Nephron progenitor cell (in vitro differentiated cells): ENCODE measurements at regions not wholly inside any gene's neighbourhood (a gene's known extent, or its start where the extent isn't known, plus 50 kb on each side); places are given as distances from the start of the nearest gene placed in this dataset.

ENCODE experiments used
- DNase-seq: peaks from one replicate; pipeline ENCODE4 v3.0.0; 2021
- H3K27ac Mint-ChIP-seq: 2 replicates; pipeline ENCODE4 v1.8.0; 2021; ENCODE audit warnings: mild to moderate bottlenecking, moderate library complexity, mixed read lengths
- H3K27me3 Mint-ChIP-seq: 2 replicates; pipeline ENCODE4 v1.8.0; 2021; ENCODE audit warnings: mild to moderate bottlenecking, low read depth, mixed read lengths; ENCODE audit not compliant: poor library complexity
- H3K36me3 Mint-ChIP-seq: 2 replicates; pipeline ENCODE4 v1.8.0; 2021; ENCODE audit warnings: low read depth, mixed read lengths
- H3K4me1 Mint-ChIP-seq: 2 replicates; pipeline ENCODE4 v1.8.0; 2021; ENCODE audit warnings: mixed read lengths
- H3K4me3 Mint-ChIP-seq: 2 replicates; pipeline ENCODE4 v1.8.0; 2021; ENCODE audit warnings: mild to moderate bottlenecking, moderate library complexity, mixed read lengths
- H3K9me3 Mint-ChIP-seq: 2 replicates; pipeline ENCODE4 v1.8.0; 2021; ENCODE audit warnings: mild to moderate bottlenecking, moderate library complexity, mixed read lengths
- CTCF ChIP-seq: fragments of 200-600 bp; sonication (generic); IDR thresholded peaks from 2 replicates; pipeline ENCODE4 v1.5.0; 2021; ENCODE audit warnings: antibody characterized with exemption

- TF ChIP-seq CTCF = no peak
- H3K36me3 Mint-ChIP-seq = no peaks in the 10 kb centered on the region
- no peaks in the 10 kb centered on the region for H3K9me3 Mint-ChIP-seq
Observed at GRCh38 chr6:164188861-164189260, 774.3 kb downstream of the QKI start.

GRCh38 chr6:164185471-164185871 lies 771.0 kb downstream of the QKI start:
- no peak overlapping the region for H3K4me3 Mint-ChIP-seq
- H3K27me3 Mint-ChIP-seq = peaks cover 11% of the 10 kb centered on the region
- H3K4me1 Mint-ChIP-seq = peaks cover 23% of the 10 kb centered on the region
- H3K27ac Mint-ChIP-seq = no peak overlapping the region
- no peaks in the 10 kb centered on the region for H3K36me3 Mint-ChIP-seq
- peak; percentile 9 for DNase-seq
- H3K9me3 Mint-ChIP-seq = no peaks in the 10 kb centered on the region
- no peak for TF ChIP-seq CTCF

More at GRCh38 chr6:164188861-164189260, 774.3 kb downstream of the QKI start:
- Mint-ChIP-seq H3K27me3 (peaks cover 5% of the 10 kb centered on the region), H3K27ac (no peak overlapping the region), H3K4me3 (no peak overlapping the region), H3K4me1 (peaks cover 27% of the 10 kb centered on the region)
- DNase-seq = no peak

GRCh38 chr6:164184410-164184809 lies 769.9 kb downstream of the QKI start:
- TF ChIP-seq CTCF = no peak
- H3K27ac Mint-ChIP-seq = no peak overlapping the region
- peaks cover 14% of the 10 kb centered on the region for H3K27me3 Mint-ChIP-seq
- no peak overlapping the region for H3K4me3 Mint-ChIP-seq
- no peak for DNase-seq
- H3K9me3 Mint-ChIP-seq = no peaks in the 10 kb centered on the region
- H3K4me1 Mint-ChIP-seq = peaks cover 15% of the 10 kb centered on the region
- H3K36me3 Mint-ChIP-seq = no peaks in the 10 kb centered on the region

GRCh38 chr6:164183556-164184123 lies 769.1 kb downstream of the QKI start:
- H3K4me3 Mint-ChIP-seq = no peak overlapping the region
- TF ChIP-seq CTCF = no peak
- H3K9me3 Mint-ChIP-seq = no peaks in the 10 kb centered on the region
- H3K36me3 Mint-ChIP-seq = no peaks in the 10 kb centered on the region
- H3K4me1 Mint-ChIP-seq = peaks cover 15% of the 10 kb centered on the region
- H3K27ac Mint-ChIP-seq = no peak overlapping the region
- peaks cover 13% of the 10 kb centered on the region for H3K27me3 Mint-ChIP-seq
- no peak for DNase-seq

GRCh38 chr6:164178679-164179332 lies 764.3 kb downstream of the QKI start:
- Mint-ChIP-seq H3K4me3 (no peak overlapping the region), H3K36me3 (no peaks in the 10 kb centered on the region), H3K9me3 (peaks cover 8% of the 10 kb centered on the region), H3K27ac (no peak overlapping the region), H3K27me3 (peaks cover 13% of the 10 kb centered on the region), H3K4me1 (no peaks in the 10 kb centered on the region)
- TF ChIP-seq CTCF = no peak
- DNase-seq = no peak

GRCh38 chr6:164169355-164169754 lies 754.8 kb downstream of the QKI start:
- H3K36me3 Mint-ChIP-seq = no peaks in the 10 kb centered on the region

More at GRCh38 chr6:164169355-164169754, 754.8 kb downstream of the QKI start:
- TF ChIP-seq CTCF = no peak
- Mint-ChIP-seq H3K4me3 (no peak overlapping the region), H3K27ac (no peak overlapping the region), H3K27me3 (peaks cover 4% of the 10 kb centered on the region), H3K4me1 (peaks cover 4% of the 10 kb centered on the region), H3K9me3 (peaks cover 15% of the 10 kb centered on the region)
- DNase-seq = no peak
